HCT116 (cell line): ENCODE measurements at regions not wholly inside any gene's neighbourhood (a gene's known extent, or its start where the extent isn't known, plus 50 kb on each side); places are given as distances from the start of the nearest gene placed in this dataset.
A peak's percentile ranks its signal among the peaks of the same experiment; 100 is the strongest.

Source experiments
- CEBPB ChIP-seq: IDR thresholded peaks from 2 replicates; pipeline ENCODE4 v1.6.1; 2012; ENCODE audit warnings: low read depth
- ELF1 ChIP-seq: IDR thresholded peaks from 2 replicates; pipeline ENCODE4 v1.6.1; 2012; ENCODE audit warnings: low read depth, borderline replicate concordance
- EZH2 ChIP-seq: fragments of 200-600 bp; sonication (generic); IDR thresholded peaks from 2 replicates; pipeline ENCODE4 v1.6.1; 2017; ENCODE audit warnings: antibody characterized with exemption, mixed run types
- FOSL1 ChIP-seq: IDR thresholded peaks from 2 replicates; pipeline ENCODE4 v1.6.1; 2012; ENCODE audit warnings: low read depth
- POLR2A ChIP-seq: IDR thresholded peaks from 2 replicates; pipeline ENCODE4 v1.7.0; 2011; ENCODE audit warnings: borderline replicate concordance; ENCODE audit not compliant: insufficient read depth, insufficient read length; ENCODE audit errors: extremely low read depth
- RAD21 ChIP-seq: IDR thresholded peaks from 2 replicates; pipeline ENCODE4 v1.6.1; 2012; ENCODE audit warnings: low read depth, mild to moderate bottlenecking
- SIN3A ChIP-seq: IDR thresholded peaks from 2 replicates; pipeline ENCODE4 v1.6.1; 2012; ENCODE audit warnings: low read depth
- YY1 ChIP-seq: IDR thresholded peaks from 2 replicates; pipeline ENCODE4 v1.6.1; 2011; ENCODE audit warnings: low read length, low read depth, moderate library complexity, mild to moderate bottlenecking; ENCODE audit not compliant: insufficient replicate concordance; ENCODE audit errors: extremely low read depth
- ZFX ChIP-seq: fragments of 450-650 bp; IDR thresholded peaks from 2 replicates; pipeline ENCODE4 v1.6.1; 2017
- TF ChIP-seq, protein P1 (sequence below), 3 experiments: fragments of 200-600 bp in 1 of 3; sonication (generic) in 1 of 3; IDR thresholded peaks in 2 of 3; conservative IDR thresholded peaks in 1 of 3; 2 replicates each; pipeline ENCODE4 v1.5.1; 2012 to 2017; ENCODE audit warnings: low read depth in 2 of 3, low read length in 2 of 3, antibody characterized with exemption in 1 of 3, borderline replicate concordance in 1 of 3, control low read depth in 1 of 3, mild to moderate bottlenecking in 1 of 3, mixed read lengths in 1 of 3, mixed run types in 1 of 3, moderate library complexity in 1 of 3; ENCODE audit not compliant: insufficient read depth in 1 of 3
- TF ChIP-seq, protein P2 (sequence below): IDR thresholded peaks from 2 replicates; pipeline ENCODE4 v1.6.1; 2012; ENCODE audit warnings: low read depth

DNA sequence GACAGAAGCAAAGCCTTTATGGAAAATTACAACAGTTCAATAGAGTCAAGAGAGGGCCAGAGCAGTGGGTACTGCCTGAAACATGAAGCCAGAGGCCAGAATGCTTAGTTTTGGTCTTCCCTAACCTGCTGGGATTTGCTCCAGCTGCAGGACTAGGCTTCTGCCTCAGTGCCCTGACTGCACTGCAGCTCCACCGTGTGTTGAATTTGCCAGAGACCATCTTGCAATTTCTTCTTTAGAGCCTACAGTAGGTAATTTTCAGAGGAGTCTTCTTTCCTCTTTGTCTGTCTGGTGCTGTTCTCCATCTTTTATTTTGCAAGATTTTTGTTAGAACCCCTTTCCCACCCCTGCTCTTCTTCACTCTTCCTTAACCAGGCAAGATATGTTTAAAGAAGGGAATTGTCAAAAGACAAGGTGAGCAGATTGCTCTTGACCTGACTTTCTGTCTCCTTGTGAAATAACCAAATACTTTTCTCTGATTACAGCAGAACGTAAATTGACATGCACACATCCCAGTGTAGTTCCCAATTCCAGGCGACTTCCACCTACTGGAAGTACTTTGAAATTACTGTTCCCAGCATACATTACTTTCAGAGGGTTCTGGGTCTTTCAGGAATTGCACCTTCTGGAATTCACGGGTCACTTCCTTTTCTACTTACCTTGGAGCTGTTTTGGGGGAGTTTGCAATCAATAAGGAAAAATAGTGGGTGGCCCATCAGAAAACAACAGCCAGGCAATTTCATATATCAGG, 161.2 kb downstream of the MINAR1 start:
- TF ChIP-seq, protein P1, sequence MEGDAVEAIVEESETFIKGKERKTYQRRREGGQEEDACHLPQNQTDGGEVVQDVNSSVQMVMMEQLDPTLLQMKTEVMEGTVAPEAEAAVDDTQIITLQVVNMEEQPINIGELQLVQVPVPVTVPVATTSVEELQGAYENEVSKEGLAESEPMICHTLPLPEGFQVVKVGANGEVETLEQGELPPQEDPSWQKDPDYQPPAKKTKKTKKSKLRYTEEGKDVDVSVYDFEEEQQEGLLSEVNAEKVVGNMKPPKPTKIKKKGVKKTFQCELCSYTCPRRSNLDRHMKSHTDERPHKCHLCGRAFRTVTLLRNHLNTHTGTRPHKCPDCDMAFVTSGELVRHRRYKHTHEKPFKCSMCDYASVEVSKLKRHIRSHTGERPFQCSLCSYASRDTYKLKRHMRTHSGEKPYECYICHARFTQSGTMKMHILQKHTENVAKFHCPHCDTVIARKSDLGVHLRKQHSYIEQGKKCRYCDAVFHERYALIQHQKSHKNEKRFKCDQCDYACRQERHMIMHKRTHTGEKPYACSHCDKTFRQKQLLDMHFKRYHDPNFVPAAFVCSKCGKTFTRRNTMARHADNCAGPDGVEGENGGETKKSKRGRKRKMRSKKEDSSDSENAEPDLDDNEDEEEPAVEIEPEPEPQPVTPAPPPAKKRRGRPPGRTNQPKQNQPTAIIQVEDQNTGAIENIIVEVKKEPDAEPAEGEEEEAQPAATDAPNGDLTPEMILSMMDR (IDR thresholded peaks at IDR 0.05 in 2 of 3, conservative IDR thresholded peaks at IDR 0.05 in 1 of 3; ENCODE audit: borderline replicate concordance in 1 of 3, insufficient read depth in 1 of 3, low read depth in 2 of 3, low read length in 2 of 3) = peak; percentile 6 to 39 (median 36); a peak in 4 of 6 replicates
- TF ChIP-seq, protein P2, sequence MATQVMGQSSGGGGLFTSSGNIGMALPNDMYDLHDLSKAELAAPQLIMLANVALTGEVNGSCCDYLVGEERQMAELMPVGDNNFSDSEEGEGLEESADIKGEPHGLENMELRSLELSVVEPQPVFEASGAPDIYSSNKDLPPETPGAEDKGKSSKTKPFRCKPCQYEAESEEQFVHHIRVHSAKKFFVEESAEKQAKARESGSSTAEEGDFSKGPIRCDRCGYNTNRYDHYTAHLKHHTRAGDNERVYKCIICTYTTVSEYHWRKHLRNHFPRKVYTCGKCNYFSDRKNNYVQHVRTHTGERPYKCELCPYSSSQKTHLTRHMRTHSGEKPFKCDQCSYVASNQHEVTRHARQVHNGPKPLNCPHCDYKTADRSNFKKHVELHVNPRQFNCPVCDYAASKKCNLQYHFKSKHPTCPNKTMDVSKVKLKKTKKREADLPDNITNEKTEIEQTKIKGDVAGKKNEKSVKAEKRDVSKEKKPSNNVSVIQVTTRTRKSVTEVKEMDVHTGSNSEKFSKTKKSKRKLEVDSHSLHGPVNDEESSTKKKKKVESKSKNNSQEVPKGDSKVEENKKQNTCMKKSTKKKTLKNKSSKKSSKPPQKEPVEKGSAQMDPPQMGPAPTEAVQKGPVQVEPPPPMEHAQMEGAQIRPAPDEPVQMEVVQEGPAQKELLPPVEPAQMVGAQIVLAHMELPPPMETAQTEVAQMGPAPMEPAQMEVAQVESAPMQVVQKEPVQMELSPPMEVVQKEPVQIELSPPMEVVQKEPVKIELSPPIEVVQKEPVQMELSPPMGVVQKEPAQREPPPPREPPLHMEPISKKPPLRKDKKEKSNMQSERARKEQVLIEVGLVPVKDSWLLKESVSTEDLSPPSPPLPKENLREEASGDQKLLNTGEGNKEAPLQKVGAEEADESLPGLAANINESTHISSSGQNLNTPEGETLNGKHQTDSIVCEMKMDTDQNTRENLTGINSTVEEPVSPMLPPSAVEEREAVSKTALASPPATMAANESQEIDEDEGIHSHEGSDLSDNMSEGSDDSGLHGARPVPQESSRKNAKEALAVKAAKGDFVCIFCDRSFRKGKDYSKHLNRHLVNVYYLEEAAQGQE = no peak
- TF ChIP-seq EZH2 (no peak), RAD21 (peak; percentile 28; the same call in 1 of the 2 replicates), FOSL1 (no peak), POLR2A (no peak), ZFX (no peak), CEBPB (no peak), ELF1 (no peak), YY1 (no peak), SIN3A (no peak)
